ENCODE measurements at regions not wholly inside any gene's neighbourhood (a gene's known extent, or its start where the extent isn't known, plus 50 kb on each side); places are given as distances from the start of the nearest gene placed in this dataset.

- DNase-seq: no peak
- no peaks in the 10 kb centered on the region for H3K36me3 Mint-ChIP-seq
- no peaks in the 10 kb centered on the region for H3K36me3 ChIP-seq (replicated peaks in 1 of 2; ENCODE audit: control insufficient read depth in 1 of 2, insufficient read depth in 2 of 2, low read length in 2 of 2)
- whole genome bisulfite sequencing (ENCODE audit: insufficient coverage): 86% methylated on average over 1 of the region's 4 CpGs
- no peaks in the 10 kb centered on the region for H3K79me2 ChIP-seq (ENCODE audit: insufficient read depth, low read length)
- no peak overlapping the region for H3K4me3 ChIP-seq (replicated peaks in 1 of 3; ENCODE audit: low read depth in 2 of 3, low read length in 3 of 3)
- H3K4me2 ChIP-seq (replicated peaks; ENCODE audit: extremely low read depth, low read length, poor library complexity, severe bottlenecking): no peak overlapping the region
- no peak overlapping the region for H3K27ac ChIP-seq (ENCODE audit: low read depth in 1 of 2, low read length in 2 of 2)
- no peaks in the 10 kb centered on the region for H3K4me1 ChIP-seq (ENCODE audit: control insufficient read depth in 1 of 2, insufficient read depth in 2 of 2, low read length in 2 of 2)
- H3K9me3 ChIP-seq (replicated peaks in 1 of 2; ENCODE audit: control insufficient read depth in 1 of 2, insufficient read depth in 1 of 2, low read length in 2 of 2): no peaks in the 10 kb centered on the region
- H3K9ac ChIP-seq (ENCODE audit: insufficient read depth, low read length, poor library complexity, severe bottlenecking): no peak overlapping the region
- no peaks in the 10 kb centered on the region for H3K27me3 ChIP-seq (ENCODE audit: control insufficient read depth in 2 of 2, insufficient read depth in 2 of 2, low read length in 2 of 2)
- H3K27me3 Mint-ChIP-seq (ENCODE audit: low read depth in 3 of 3): peaks cover 2 to 4% (median 3%) of the 10 kb centered on the region in 3 donors
- intact Hi-C loops (cut with micrococcal nuclease): no loop called here
- H3K4me1 Mint-ChIP-seq: no peaks in the 10 kb centered on the region
- H3K9me3 Mint-ChIP-seq: peaks cover 0 to 3% (median 0%) of the 10 kb centered on the region in 7 donors
- no peak overlapping the region for H2AFZ ChIP-seq (ENCODE audit: insufficient read depth, low read depth, low read length, poor library complexity, severe bottlenecking)
- no peak overlapping the region for H3K27ac Mint-ChIP-seq
- no peaks in the 10 kb centered on the region for H4K20me1 ChIP-seq (ENCODE audit: insufficient read depth, low read length)
- TF ChIP-seq CTCF (IDR thresholded peaks at IDR 0.05): no peak
- H3K4me3 Mint-ChIP-seq: no peak overlapping the region
Measured at GRCh38 chr5:164637931-164638521, 1132.6 kb downstream of the MAT2B start.

DNA sequence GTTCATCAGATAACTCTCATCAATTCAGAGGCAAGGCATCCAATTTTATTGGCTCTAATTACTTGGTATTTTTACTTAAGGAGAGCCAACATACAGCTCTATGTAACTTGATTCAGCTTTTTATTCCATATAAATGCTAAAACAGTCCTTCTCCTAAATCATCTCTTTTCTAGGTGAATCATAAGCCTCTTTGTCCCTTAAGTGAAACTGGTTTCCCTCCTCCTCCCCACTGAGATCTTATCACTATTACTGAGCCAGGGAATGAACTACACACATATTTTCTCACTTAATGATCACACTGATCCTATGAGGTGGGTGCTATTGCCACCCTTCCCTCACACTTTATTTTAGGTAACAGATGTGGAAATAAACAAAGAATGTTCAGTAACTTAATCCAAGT is 1143.8 kb downstream of the MAT2B start:
- no peaks in the 10 kb centered on the region for H3K27me3 ChIP-seq (ENCODE audit: control insufficient read depth in 2 of 2, insufficient read depth in 2 of 2, low read length in 2 of 2)
- peaks cover 30 to 35% of the 10 kb centered on the region in 2 donors for H3K4me1 ChIP-seq (ENCODE audit: control insufficient read depth in 1 of 2, insufficient read depth in 2 of 2, low read length in 2 of 2)
- peaks cover 0 to 3% of the 10 kb centered on the region in 2 donors for H3K36me3 Mint-ChIP-seq
- no peak overlapping the region for H2AFZ ChIP-seq (ENCODE audit: insufficient read depth, low read depth, low read length, poor library complexity, severe bottlenecking)
- H3K79me2 ChIP-seq (ENCODE audit: insufficient read depth, low read length): no peaks in the 10 kb centered on the region
- H3K36me3 ChIP-seq (replicated peaks in 1 of 2; ENCODE audit: control insufficient read depth in 1 of 2, insufficient read depth in 2 of 2, low read length in 2 of 2): no peaks in the 10 kb centered on the region
- H4K20me1 ChIP-seq (ENCODE audit: insufficient read depth, low read length): no peaks in the 10 kb centered on the region
- DNase-seq: no peak
- no peak overlapping the region for H3K4me3 Mint-ChIP-seq
- H3K27me3 Mint-ChIP-seq (ENCODE audit: low read depth in 3 of 3): peaks cover 0 to 2% (median 0%) of the 10 kb centered on the region in 3 donors
- no peak overlapping the region for H3K27ac Mint-ChIP-seq
- intact Hi-C loops (cut with micrococcal nuclease): no loop called here
- H3K9me3 ChIP-seq (replicated peaks in 1 of 2; ENCODE audit: control insufficient read depth in 1 of 2, insufficient read depth in 1 of 2, low read length in 2 of 2): peaks cover 0 to 6% of the 10 kb centered on the region in 2 donors
- H3K4me3 ChIP-seq (replicated peaks in 1 of 3; ENCODE audit: low read depth in 2 of 3, low read length in 3 of 3): no peak overlapping the region
- no peak overlapping the region for H3K4me2 ChIP-seq (replicated peaks; ENCODE audit: extremely low read depth, low read length, poor library complexity, severe bottlenecking)
- H3K4me1 Mint-ChIP-seq: peaks cover 39% of the 10 kb centered on the region
- no peak for TF ChIP-seq CTCF (IDR thresholded peaks at IDR 0.05)
- H3K27ac ChIP-seq (ENCODE audit: low read depth in 1 of 2, low read length in 2 of 2): no peak overlapping the region
- H3K9ac ChIP-seq (ENCODE audit: insufficient read depth, low read length, poor library complexity, severe bottlenecking): no peak overlapping the region
- H3K9me3 Mint-ChIP-seq: peaks cover 3 to 13% (median 8%) of the 10 kb centered on the region in 7 donors

Data from CD14-positive monocyte (primary cell).